ENCODE measurements at regions not wholly inside any gene's neighbourhood (a gene's known extent, or its start where the extent isn't known, plus 50 kb on each side); places are given as distances from the start of the nearest gene placed in this dataset.
"Not testable (repeated sequence)": the region's sequence is repeated elsewhere in the genome, so short reads cannot be mapped to it uniquely, and the experiment has no call there.

- Histone ChIP-seq H3K27ac (no peak overlapping the region), H3K9me3 (no peaks in the 10 kb centered on the region), H3K27me3 (no peaks in the 10 kb centered on the region), H3K4me1 (no peaks in the 10 kb centered on the region), H3K4me3 (no peak overlapping the region), H3K36me3 (no peaks in the 10 kb centered on the region)
- DNase-seq (ENCODE audit: low spot score in 2 of 2): no peak
- TF ChIP-seq POLR2AphosphoS5 (IDR thresholded peaks at IDR 0.05) (no peak), CTCF (IDR thresholded peaks at IDR 0.05) (no peak), POLR2A (IDR thresholded peaks at IDR 0.05) (no peak), EP300 (IDR thresholded peaks at IDR 0.05) (no peak)
- WGBS: 87% methylated on average over 1 of the region's 1 CpG
Measured at GRCh38 chr2:142504754-142505153, 372.7 kb upstream of the KYNU start.

DNA sequence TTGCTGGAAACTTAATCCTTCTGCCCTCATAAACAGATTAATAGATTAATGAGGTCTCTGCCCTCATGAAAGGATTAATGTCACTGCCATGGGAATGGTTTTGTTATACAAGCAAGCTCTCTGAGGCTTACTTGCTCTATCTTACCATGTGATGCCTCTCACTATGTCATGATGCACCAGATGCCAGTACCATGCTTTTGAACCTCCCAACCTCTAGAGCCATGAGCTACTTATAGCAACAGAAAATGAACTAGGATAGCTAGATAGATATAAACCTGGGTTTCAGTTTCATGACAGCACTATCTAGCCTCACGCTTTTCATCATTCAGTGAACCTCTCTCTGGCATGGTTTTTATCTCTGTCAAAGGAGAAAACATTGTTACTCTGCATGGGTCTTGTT, 371.6 kb upstream of the LRP1B start:
- 89% methylated on average over 1 of the region's 1 CpG for WGBS
- no peak for DNase-seq (ENCODE audit: low spot score in 2 of 2)
- Histone ChIP-seq H3K27ac (no peak overlapping the region), H3K9me3 (no peaks in the 10 kb centered on the region), H3K27me3 (no peaks in the 10 kb centered on the region), H3K36me3 (no peaks in the 10 kb centered on the region), H3K4me1 (no peaks in the 10 kb centered on the region), H3K4me3 (no peak overlapping the region)
- TF ChIP-seq EP300 (IDR thresholded peaks at IDR 0.05): no peak
- no peak for TF ChIP-seq POLR2AphosphoS5 (IDR thresholded peaks at IDR 0.05)
- no peak for TF ChIP-seq CTCF (IDR thresholded peaks at IDR 0.05)
- no peak for TF ChIP-seq POLR2A (IDR thresholded peaks at IDR 0.05)

DNA sequence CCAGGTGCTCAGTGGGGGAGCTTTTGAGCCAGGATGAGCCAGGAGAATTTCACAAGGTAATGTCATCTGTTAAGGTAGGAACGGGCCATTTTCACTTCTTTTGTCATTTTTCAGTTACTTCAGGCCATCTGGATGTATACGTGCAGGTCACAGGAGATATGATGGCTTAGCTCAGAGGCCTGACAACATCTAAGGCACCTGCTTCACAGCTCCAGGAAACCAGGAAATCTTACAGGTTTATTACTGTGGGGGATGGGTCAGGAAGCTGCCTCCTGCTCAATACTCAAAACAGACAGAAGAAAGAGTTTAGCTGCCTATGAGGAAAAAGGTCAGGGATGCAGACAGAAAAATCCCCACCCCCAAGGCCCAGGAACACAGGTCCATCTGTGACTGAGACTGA, 364.3 kb upstream of the LRP1B start:
- no peaks in the 10 kb centered on the region for H3K27me3 ChIP-seq
- 71% methylated on average over 2 of the region's 2 CpGs for WGBS
- H3K4me3 ChIP-seq: no peak overlapping the region
- TF ChIP-seq EP300 (IDR thresholded peaks at IDR 0.05) (no peak), POLR2A (IDR thresholded peaks at IDR 0.05) (no peak)
- no peak for DNase-seq (ENCODE audit: low spot score in 2 of 2)
- no peaks in the 10 kb centered on the region for H3K9me3 ChIP-seq
- no peak overlapping the region for H3K27ac ChIP-seq
- H3K36me3 ChIP-seq: no peaks in the 10 kb centered on the region
- H3K4me1 ChIP-seq: no peaks in the 10 kb centered on the region

GRCh38 chr2:142489631-142490030, 358.8 kb upstream of the LRP1B start:
- 64% methylated on average over 3 of the region's 3 CpGs for WGBS
- not testable (repeated sequence) for H3K4me3 ChIP-seq; H3K27me3 ChIP-seq; H3K36me3 ChIP-seq; DNase-seq (ENCODE audit: low spot score in 2 of 2); H3K4me1 ChIP-seq; H3K9me3 ChIP-seq; H3K27ac ChIP-seq

GRCh38 chr2:142484111-142484510, 353.3 kb upstream of the LRP1B start:
- TF ChIP-seq EP300 (IDR thresholded peaks at IDR 0.05): no peak
- no peak for TF ChIP-seq CTCF (IDR thresholded peaks at IDR 0.05)
- no peak for TF ChIP-seq POLR2A (IDR thresholded peaks at IDR 0.05)
- TF ChIP-seq POLR2AphosphoS5 (IDR thresholded peaks at IDR 0.05): no peak
- DNase-seq (ENCODE audit: low spot score in 2 of 2): no peak
- Histone ChIP-seq H3K4me3 (no peak overlapping the region), H3K36me3 (no peaks in the 10 kb centered on the region), H3K9me3 (no peaks in the 10 kb centered on the region), H3K27ac (no peak overlapping the region), H3K4me1 (no peaks in the 10 kb centered on the region), H3K27me3 (no peaks in the 10 kb centered on the region)
- 82% methylated on average over 2 of the region's 2 CpGs for WGBS

DNA sequence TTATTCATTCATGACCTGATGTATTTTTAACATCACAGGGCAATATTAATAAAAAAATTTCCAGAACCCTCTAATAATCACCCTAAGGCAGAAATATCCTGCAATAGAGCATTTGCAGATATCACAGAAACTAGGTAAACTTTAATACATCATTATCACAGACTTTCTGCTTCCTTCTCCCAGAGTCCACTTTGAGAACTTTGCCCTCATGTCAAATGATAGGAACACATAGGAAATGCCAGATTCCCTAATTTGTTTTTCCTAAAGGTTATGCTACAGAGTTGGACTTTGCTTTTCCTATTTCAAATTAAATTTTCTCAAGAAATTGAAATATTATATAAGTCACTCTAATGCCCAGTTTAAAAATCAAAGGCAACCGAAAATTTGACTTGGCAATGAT, 352.8 kb upstream of the LRP1B start:
- no peaks in the 10 kb centered on the region for H3K36me3 ChIP-seq
- TF ChIP-seq EP300 (IDR thresholded peaks at IDR 0.05): no peak
- no peak for TF ChIP-seq POLR2A (IDR thresholded peaks at IDR 0.05)
- no peak for TF ChIP-seq CTCF (IDR thresholded peaks at IDR 0.05)
- TF ChIP-seq POLR2AphosphoS5 (IDR thresholded peaks at IDR 0.05): no peak
- H3K4me3 ChIP-seq: no peak overlapping the region
- no peaks in the 10 kb centered on the region for H3K4me1 ChIP-seq
- DNase-seq (ENCODE audit: low spot score in 2 of 2): no peak
- no peaks in the 10 kb centered on the region for H3K9me3 ChIP-seq
- WGBS: 87% methylated on average over 1 of the region's 1 CpG
- H3K27ac ChIP-seq: no peak overlapping the region
- no peaks in the 10 kb centered on the region for H3K27me3 ChIP-seq
